Esophagus squamous epithelium (tissue), 5 donors: ENCODE measurements at regions not wholly inside any gene's neighbourhood (a gene's known extent, or its start where the extent isn't known, plus 50 kb on each side); places are given as distances from the start of the nearest gene placed in this dataset.

Experiments used
- DNase-seq: peaks from one replicate; lab custom pipeline; 2025; lab: John Stamatoyannopoulos, UW
- H3K27ac ChIP-seq, 4 donors: fragments of 200-600 bp; sonication (generic); one replicate each; pipeline ENCODE4 v1.5.1; 2016 to 2019; ENCODE audit warnings: mild to moderate bottlenecking in 1 of 4
- H3K27me3 ChIP-seq, 4 donors: fragments of 200-600 bp; sonication (generic); 1 replicate in 3 of 4; 2 replicates in 1 of 4; pipeline versions ENCODE4 v1.5.1 to v1.6.0; 2017 to 2021; ENCODE audit warnings: antibody characterized with exemption in 1 of 4
- H3K36me3 ChIP-seq, 3 donors: fragments of 200-600 bp; sonication (generic); one replicate each; pipeline ENCODE4 v1.5.1; 2016 to 2019
- H3K4me1 ChIP-seq, 3 donors: fragments of 200-600 bp; sonication (generic); one replicate each; pipeline ENCODE4 v1.5.1; 2017 to 2019
- H3K4me3 ChIP-seq, 4 donors: fragments of 200-600 bp; sonication (generic); 1 replicate in 3 of 4; 2 replicates in 1 of 4; pipeline ENCODE4 v1.5.1; 2016 to 2019; ENCODE audit warnings: mild to moderate bottlenecking in 2 of 4, moderate library complexity in 1 of 4
- H3K9me3 ChIP-seq, 3 donors: fragments of 200-600 bp; sonication (generic); one replicate each; pipeline ENCODE4 v1.5.1; 2016 to 2019
- POLR2A ChIP-seq, 4 donors: fragments of 450-650 bp; IDR thresholded peaks; one replicate each; pipeline ENCODE4 v1.6.1; 2017; ENCODE audit warnings: antibody characterized with exemption in 4 of 4, mild to moderate bottlenecking in 4 of 4, moderate library complexity in 3 of 4
- WGBS, 2 donors: methylation state at CpG; one replicate each; pipeline ENCODE4 v1.1.5; 2018; 5-methylcytosine and 5-hydroxymethylcytosine counted together
- intact Hi-C: fragments of 100-400 bp; cut with DNase I; formaldehyde crosslinking; loops from one replicate; pipeline ENCODE4 v1.15.0; 2022
- TF ChIP-seq, protein P1 (sequence below), 6 experiments: fragments of 450-650 bp in 4 of 6; fragments of 200-600 bp in 2 of 6; sonication (generic) in 2 of 6; IDR thresholded peaks; one replicate each; pipeline ENCODE4 v1.5.1; 2016 to 2019; ENCODE audit warnings: antibody characterized with exemption in 6 of 6, mild to moderate bottlenecking in 4 of 6, moderate library complexity in 4 of 6
- donor health status: DM: yes; HTN: yes; CAD: no.

- TF ChIP-seq, protein P1, sequence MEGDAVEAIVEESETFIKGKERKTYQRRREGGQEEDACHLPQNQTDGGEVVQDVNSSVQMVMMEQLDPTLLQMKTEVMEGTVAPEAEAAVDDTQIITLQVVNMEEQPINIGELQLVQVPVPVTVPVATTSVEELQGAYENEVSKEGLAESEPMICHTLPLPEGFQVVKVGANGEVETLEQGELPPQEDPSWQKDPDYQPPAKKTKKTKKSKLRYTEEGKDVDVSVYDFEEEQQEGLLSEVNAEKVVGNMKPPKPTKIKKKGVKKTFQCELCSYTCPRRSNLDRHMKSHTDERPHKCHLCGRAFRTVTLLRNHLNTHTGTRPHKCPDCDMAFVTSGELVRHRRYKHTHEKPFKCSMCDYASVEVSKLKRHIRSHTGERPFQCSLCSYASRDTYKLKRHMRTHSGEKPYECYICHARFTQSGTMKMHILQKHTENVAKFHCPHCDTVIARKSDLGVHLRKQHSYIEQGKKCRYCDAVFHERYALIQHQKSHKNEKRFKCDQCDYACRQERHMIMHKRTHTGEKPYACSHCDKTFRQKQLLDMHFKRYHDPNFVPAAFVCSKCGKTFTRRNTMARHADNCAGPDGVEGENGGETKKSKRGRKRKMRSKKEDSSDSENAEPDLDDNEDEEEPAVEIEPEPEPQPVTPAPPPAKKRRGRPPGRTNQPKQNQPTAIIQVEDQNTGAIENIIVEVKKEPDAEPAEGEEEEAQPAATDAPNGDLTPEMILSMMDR (IDR thresholded peaks at IDR 0.05), result no peak
- no peak for TF ChIP-seq POLR2A (IDR thresholded peaks at IDR 0.05)
- no peaks in the 10 kb centered on the region for H3K9me3 ChIP-seq
- no peak overlapping the region for H3K4me3 ChIP-seq
- DNase-seq, result no peak
- H3K27ac ChIP-seq, result no peak overlapping the region
- WGBS, 2 donors, result 58 to 60% methylated on average over 2 of the region's 2 CpGs
- intact Hi-C loops, result no loop called here
- no peaks in the 10 kb centered on the region for H3K27me3 ChIP-seq
- no peaks in the 10 kb centered on the region for H3K36me3 ChIP-seq
- no peaks in the 10 kb centered on the region for H3K4me1 ChIP-seq
Measured at GRCh38 chr7:51980313-51980712, 663.7 kb upstream of the COBL start.

DNA sequence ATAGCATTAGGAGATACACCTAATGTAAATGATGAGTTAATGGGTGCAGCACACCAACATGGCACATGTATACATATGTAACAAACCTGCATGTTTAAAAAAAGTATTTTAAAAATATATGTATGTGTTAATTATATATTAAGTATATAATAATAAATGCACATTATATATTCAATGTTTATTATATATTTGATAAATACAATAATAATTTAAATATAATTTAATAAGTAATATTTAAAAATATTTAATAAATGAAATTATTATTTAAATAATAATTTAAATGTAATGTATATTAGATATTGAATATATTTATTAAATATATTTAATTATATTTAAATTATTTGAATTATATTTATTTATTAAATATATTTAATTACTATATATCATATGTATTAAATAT, 661.3 kb upstream of the COBL start:
- TF ChIP-seq, protein P1 (IDR thresholded peaks at IDR 0.05), result no peak
- TF ChIP-seq POLR2A (IDR thresholded peaks at IDR 0.05), result no peak
- H3K9me3 ChIP-seq, result no peaks in the 10 kb centered on the region
- DNase-seq, result no peak
- H3K27me3 ChIP-seq, result no peaks in the 10 kb centered on the region
- no peak overlapping the region for H3K4me3 ChIP-seq
- intact Hi-C loops, result no loop called here
- H3K4me1 ChIP-seq, result no peaks in the 10 kb centered on the region
- H3K27ac ChIP-seq, result no peak overlapping the region
- no peaks in the 10 kb centered on the region for H3K36me3 ChIP-seq

DNA sequence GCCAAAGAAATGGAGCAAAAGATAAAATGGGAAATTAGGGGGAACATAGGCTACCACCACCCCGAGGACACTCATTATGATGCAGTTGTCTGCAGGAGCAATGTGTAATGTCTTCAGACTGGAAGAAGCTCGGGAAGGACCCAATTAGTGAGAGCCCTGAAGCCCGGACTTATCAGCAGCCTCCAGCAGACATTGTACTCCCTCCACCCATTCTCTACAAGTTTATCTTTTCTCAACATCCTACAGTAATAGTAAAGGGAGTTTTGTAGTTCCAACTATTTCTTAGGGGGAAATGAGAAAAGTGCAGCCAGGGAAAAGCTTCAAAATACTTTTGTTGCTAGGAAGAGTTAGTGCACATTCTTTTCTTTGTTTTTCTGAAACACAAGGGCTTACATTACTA, 657.3 kb upstream of the COBL start:
- Histone ChIP-seq H3K9me3 (no peaks in the 10 kb centered on the region), H3K4me1 (no peaks in the 10 kb centered on the region), H3K4me3 (no peak overlapping the region), H3K27me3 (no peaks in the 10 kb centered on the region), H3K36me3 (no peaks in the 10 kb centered on the region), H3K27ac (no peak overlapping the region)
- TF ChIP-seq, protein P1 (IDR thresholded peaks at IDR 0.05), result no peak
- TF ChIP-seq POLR2A (IDR thresholded peaks at IDR 0.05), result no peak
- intact Hi-C loops, result no loop called here
- DNase-seq, result no peak
- 42 to 44% methylated on average over 3 of the region's 3 CpGs for WGBS, 2 donors

DNA sequence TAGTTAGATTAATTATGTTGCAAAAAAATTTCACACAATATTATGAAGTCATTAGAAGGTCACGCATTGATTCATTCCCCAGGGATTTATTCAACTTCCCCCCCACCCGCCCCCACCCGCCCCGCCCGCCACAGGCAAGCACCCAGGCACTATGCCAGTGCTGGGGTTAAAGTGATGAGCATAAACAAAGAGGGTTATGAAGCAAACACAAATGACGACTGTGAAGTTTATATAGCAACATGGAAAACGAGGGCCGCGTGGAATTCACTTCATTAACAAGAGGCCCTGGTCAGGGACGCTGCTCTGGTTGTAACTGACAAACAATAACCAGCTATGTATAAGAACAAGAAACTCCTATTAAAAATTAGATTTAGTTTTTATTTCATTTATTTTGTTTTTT, 656.5 kb upstream of the COBL start:
- H3K9me3 ChIP-seq, result no peaks in the 10 kb centered on the region
- H3K4me1 ChIP-seq, result no peaks in the 10 kb centered on the region
- no peak overlapping the region for H3K27ac ChIP-seq
- no peaks in the 10 kb centered on the region for H3K36me3 ChIP-seq
- TF ChIP-seq, protein P1 (IDR thresholded peaks at IDR 0.05), result no peak
- no peak for TF ChIP-seq POLR2A (IDR thresholded peaks at IDR 0.05)
- intact Hi-C loops, result no loop called here
- H3K4me3 ChIP-seq, result no peak overlapping the region
- WGBS, 2 donors, result 48 to 67% methylated on average over 10 of the region's 10 CpGs
- no peaks in the 10 kb centered on the region for H3K27me3 ChIP-seq
- no peak for DNase-seq

DNA sequence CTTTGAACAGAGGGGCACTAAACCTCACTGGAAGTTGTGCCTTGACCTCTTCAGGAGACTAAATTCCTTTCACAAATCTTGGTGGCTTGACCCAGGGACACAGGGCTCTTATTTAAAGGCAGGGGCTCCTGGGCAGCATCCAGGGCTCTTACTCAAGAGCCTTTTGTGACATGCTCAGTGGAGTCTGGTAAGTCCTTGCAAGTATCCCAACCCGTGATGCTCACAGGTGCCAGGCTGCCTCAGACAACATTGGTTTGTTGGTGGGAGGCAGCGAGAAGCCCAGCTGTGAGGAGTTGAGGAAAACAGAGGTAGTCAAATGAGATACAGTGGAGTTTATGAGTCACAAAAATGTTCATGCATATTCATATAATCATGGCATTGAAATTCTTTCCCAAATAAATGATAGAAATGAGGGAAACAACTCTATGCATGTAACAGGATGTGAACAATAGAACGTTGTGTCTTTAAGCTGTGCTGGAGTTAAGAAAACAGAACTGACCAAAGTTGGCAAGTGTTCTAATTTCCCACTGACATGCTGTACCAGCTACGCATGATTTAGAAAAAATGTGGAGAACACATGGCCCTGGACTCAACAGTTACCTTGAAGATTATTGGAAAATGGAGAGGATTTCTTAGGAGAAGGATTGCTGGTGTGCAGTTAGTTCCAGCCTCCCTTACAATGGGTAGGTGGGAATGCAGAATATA, 654.5 kb upstream of the COBL start:
- no peaks in the 10 kb centered on the region for H3K36me3 ChIP-seq
- no peak overlapping the region for H3K27ac ChIP-seq
- H3K27me3 ChIP-seq, result no peaks in the 10 kb centered on the region
- intact Hi-C loops, result no loop called here
- H3K9me3 ChIP-seq, result no peaks in the 10 kb centered on the region
- no peak for DNase-seq
- TF ChIP-seq, protein P1 (IDR thresholded peaks at IDR 0.05), result no peak
- no peak for TF ChIP-seq POLR2A (IDR thresholded peaks at IDR 0.05)
- no peaks in the 10 kb centered on the region for H3K4me1 ChIP-seq
- H3K4me3 ChIP-seq, result no peak overlapping the region
- 53 to 57% methylated on average over 4 of the region's 4 CpGs for WGBS, 2 donors
